H1 (cell line): ENCODE measurements at regions not wholly inside any gene's neighbourhood (a gene's known extent, or its start where the extent isn't known, plus 50 kb on each side); places are given as distances from the start of the nearest gene placed in this dataset.

Experiments
- CTCF ChIA-PET: fragments of 300-600 bp; sonication (Branson Sonifier 250); formaldehyde crosslinking; loops from one replicate; lab custom pipeline; 2021; ENCODE audit not compliant: partially characterized antibody; lab: Charles Lee
- POLR2A ChIA-PET: fragments of 300-600 bp; sonication (Branson Sonifier 250); formaldehyde crosslinking; loops from one replicate; lab custom pipeline; 2021; ENCODE audit warnings: inconsistent platforms; ENCODE audit not compliant: partially characterized antibody; lab: Charles Lee
- DNase-seq, 2 experiments: peaks; one replicate each; pipeline versions ENCODE4 v3.0.0 to v3.0.0-alpha.2; 2010 to 2022; ENCODE audit warnings: low spot score in 2 of 2, low read depth in 1 of 2, mixed read lengths in 1 of 2
- FAIRE-seq: peaks from 2 replicates; lab custom pipeline; 2011; peaks lifted over from hg19 to GRCh38; lab: Jason Lieb, UNC
- H2AFZ ChIP-seq: 2 replicates; pipeline ENCODE4 v1.8.1; 2012; ENCODE audit warnings: low read length, inconsistent platforms
- H2AK5ac ChIP-seq: 2 replicates; pipeline ENCODE4 v1.6.1; 2013; ENCODE audit warnings: low read depth, low read length
- H2BK120ac ChIP-seq: replicated peaks from 2 replicates; pipeline ENCODE3; 2013; ENCODE audit warnings: low read depth, low read length, inconsistent platforms
- H2BK12ac ChIP-seq: 2 replicates; pipeline ENCODE4 v1.6.1; 2013; ENCODE audit warnings: low read depth, low read length
- H2BK15ac ChIP-seq: 2 replicates; pipeline ENCODE4 v1.6.1; 2013; ENCODE audit warnings: low read length
- H2BK20ac ChIP-seq: 2 replicates; pipeline ENCODE4 v1.6.1; 2013; ENCODE audit warnings: low read length
- H2BK5ac ChIP-seq: 2 replicates; pipeline ENCODE4 v1.6.1; 2013; ENCODE audit warnings: low read depth, low read length
- H3K14ac ChIP-seq: 2 replicates; pipeline ENCODE4 v1.6.1; 2013; ENCODE audit warnings: inconsistent platforms; ENCODE audit not compliant: insufficient read length
- H3K18ac ChIP-seq: 2 replicates; pipeline ENCODE4 v1.6.1; 2013; ENCODE audit warnings: low read length; ENCODE audit errors: extremely low read depth
- H3K23ac ChIP-seq: 2 replicates; pipeline ENCODE4 v1.6.1; 2013; ENCODE audit warnings: inconsistent platforms; ENCODE audit not compliant: insufficient read length
- H3K23me2 ChIP-seq: 2 replicates; pipeline ENCODE4 v1.6.1; 2013; ENCODE audit warnings: low read depth, low read length
- H3K27ac ChIP-seq: 2 replicates; pipeline ENCODE4 v1.6.1; 2011; ENCODE audit warnings: low read depth, low read length, inconsistent platforms
- H3K27me3 ChIP-seq, 4 experiments: replicated peaks in 1 of 4; 1 replicate in 1 of 4; 2 replicates in 3 of 4; pipeline versions ENCODE4 v1.6.1 to v1.8.1; 2011 to 2013; ENCODE audit warnings: low read length in 3 of 4, mild to moderate bottlenecking in 3 of 4, inconsistent platforms in 2 of 4, mixed read lengths in 2 of 4, moderate library complexity in 1 of 4; ENCODE audit not compliant: control insufficient read depth in 3 of 4, insufficient read depth in 3 of 4; ENCODE audit errors: extremely low read depth in 1 of 4
- H3K36me3 ChIP-seq, 4 experiments: 2 replicates each; pipeline versions ENCODE4 v1.6.1 to v1.8.1; 2011 to 2013; ENCODE audit warnings: mild to moderate bottlenecking in 4 of 4, low read length in 3 of 4, moderate library complexity in 2 of 4, control low read depth in 1 of 4, inconsistent platforms in 1 of 4; ENCODE audit not compliant: insufficient read depth in 4 of 4, control insufficient read depth in 2 of 4
- H3K4ac ChIP-seq: replicated peaks from 2 replicates; pipeline ENCODE3; 2013; ENCODE audit warnings: low read length, low read depth, mixed read lengths, inconsistent platforms; ENCODE audit not compliant: insufficient read length
- H3K4me1 ChIP-seq, 4 experiments: replicated peaks in 1 of 4; 1 replicate in 1 of 4; 2 replicates in 3 of 4; pipeline versions ENCODE4 v1.6.1 to v1.8.1; 2011 to 2013; ENCODE audit warnings: low read length in 3 of 4, inconsistent platforms in 2 of 4, mixed read lengths in 1 of 4; ENCODE audit not compliant: insufficient read depth in 4 of 4, control insufficient read depth in 3 of 4
- H3K4me2 ChIP-seq, 2 experiments: 2 replicates each; pipeline versions ENCODE4 v1.6.1 to v1.8.1; 2011 to 2013; ENCODE audit warnings: low read depth in 2 of 2, low read length in 2 of 2, control low read depth in 1 of 2, inconsistent platforms in 1 of 2, mild to moderate bottlenecking in 1 of 2; ENCODE audit not compliant: insufficient read depth in 1 of 2
- H3K4me3 ChIP-seq, 4 experiments: fragments of 200-600, 300-600 bp in 1 of 4; sonication (generic), shearing (Covaris generic), sonication (Bioruptor Twin) in 1 of 4; 2 replicates each; pipeline versions ENCODE4 v1.5.1 to v1.8.1; 2011 to 2016; ENCODE audit warnings: low read length in 4 of 4, low read depth in 3 of 4, control low read depth in 2 of 4, inconsistent platforms in 2 of 4, mild to moderate bottlenecking in 2 of 4, mixed read lengths in 1 of 4, moderate library complexity in 1 of 4; ENCODE audit not compliant: insufficient read depth in 2 of 4; ENCODE audit errors: extremely low read depth in 1 of 4
- H3K56ac ChIP-seq: replicated peaks from 2 replicates; pipeline ENCODE3; 2013; ENCODE audit warnings: low read depth, mild to moderate bottlenecking, mixed read lengths, low read length, inconsistent platforms; ENCODE audit not compliant: insufficient read length
- H3K79me1 ChIP-seq: 2 replicates; pipeline ENCODE4 v1.6.1; 2013; ENCODE audit warnings: low read depth, low read length, control low read depth
- H3K79me2 ChIP-seq, 2 experiments: 2 replicates each; pipeline versions ENCODE4 v1.6.1 to v1.8.1; 2012 to 2013; ENCODE audit warnings: low read length in 2 of 2, mild to moderate bottlenecking in 2 of 2, inconsistent platforms in 1 of 2; ENCODE audit not compliant: insufficient read depth in 2 of 2, control insufficient read depth in 1 of 2
- H3K9ac ChIP-seq, 4 experiments: replicated peaks in 1 of 4; 1 replicate in 1 of 4; 2 replicates in 3 of 4; pipeline versions ENCODE4 v1.6.1 to v1.8.1; 2011 to 2013; ENCODE audit warnings: low read depth in 3 of 4, low read length in 3 of 4, control low read depth in 2 of 4, mild to moderate bottlenecking in 2 of 4, moderate library complexity in 2 of 4, inconsistent platforms in 1 of 4; ENCODE audit errors: extremely low read depth in 1 of 4
- H3K9me3 ChIP-seq, 2 experiments: 2 replicates each; pipeline versions ENCODE4 v1.6.1 to v1.8.1; 2012 to 2013; ENCODE audit warnings: mild to moderate bottlenecking in 2 of 2, moderate library complexity in 2 of 2, control low read depth in 1 of 2, inconsistent platforms in 1 of 2, low read depth in 1 of 2, low read length in 1 of 2, mixed read lengths in 1 of 2; ENCODE audit not compliant: insufficient read depth in 2 of 2
- H4K20me1 ChIP-seq, 2 experiments: replicated peaks in 1 of 2; 2 replicates each; pipeline versions ENCODE3 to v1.8.1; 2011 to 2013; ENCODE audit warnings: inconsistent platforms in 2 of 2, low read length in 2 of 2, mild to moderate bottlenecking in 1 of 2; ENCODE audit not compliant: insufficient read depth in 2 of 2, control insufficient read depth in 1 of 2
- H4K5ac ChIP-seq: 2 replicates; pipeline ENCODE4 v1.6.1; 2013; ENCODE audit warnings: low read length, low read depth, mixed read lengths, inconsistent platforms; ENCODE audit not compliant: insufficient read length
- H4K8ac ChIP-seq: 2 replicates; pipeline ENCODE4 v1.8.0; 2013; ENCODE audit warnings: mild to moderate bottlenecking, moderate library complexity, low read length, inconsistent platforms; ENCODE audit not compliant: insufficient read depth; ENCODE audit errors: extremely low read depth
- H4K91ac ChIP-seq: replicated peaks from 2 replicates; pipeline ENCODE3; 2013; ENCODE audit warnings: low read length, mixed read lengths, inconsistent platforms; ENCODE audit not compliant: insufficient read length
- ATF3 ChIP-seq: IDR thresholded peaks from 2 replicates; pipeline ENCODE4 v1.6.1; 2011; ENCODE audit warnings: low read depth, mild to moderate bottlenecking, low read length; ENCODE audit not compliant: insufficient read depth
- E2F6 ChIP-seq: IDR thresholded peaks from 2 replicates; pipeline ENCODE4 v1.6.1; 2012; ENCODE audit warnings: inconsistent platforms
- NANOG ChIP-seq: IDR thresholded peaks from 2 replicates; pipeline ENCODE4 v1.6.1; 2011; ENCODE audit warnings: low read length, low read depth, mild to moderate bottlenecking, inconsistent platforms; ENCODE audit not compliant: insufficient read depth, poor library complexity, severe bottlenecking
- POLR2A ChIP-seq, 2 experiments: IDR thresholded peaks; 1 replicate in 1 of 2; 2 replicates in 1 of 2; pipeline ENCODE4 v1.6.1; 2011; ENCODE audit warnings: low read depth in 2 of 2, low read length in 2 of 2, mild to moderate bottlenecking in 2 of 2; ENCODE audit errors: control extremely low read depth in 1 of 2
- RBBP5 ChIP-seq: IDR thresholded peaks from 2 replicates; pipeline ENCODE4 v1.7.1; 2012; ENCODE audit warnings: low read depth, mild to moderate bottlenecking, inconsistent platforms, low read length, moderate library complexity, borderline replicate concordance
- TBP ChIP-seq: IDR thresholded peaks from 2 replicates; pipeline ENCODE4 v1.6.1; 2011; ENCODE audit warnings: low read depth, low read length, improper control_type of control experiment
- WGBS, 2 experiments: shearing (Covaris generic) in 1 of 2; methylation state at CpG; one replicate each; pipeline versions ENCODE4 v1.1.6 to v1.1.7; 2013 to 2015; ENCODE audit warnings: low lambda C conversion rate in 2 of 2, mixed read lengths in 2 of 2, inconsistent platforms in 1 of 2, low coverage in 1 of 2, missing lambda C conversion rate in 1 of 2; ENCODE audit not compliant: insufficient replicate concordance in 2 of 2, insufficient coverage in 1 of 2, insufficient read length in 1 of 2; ENCODE audit errors: extremely low coverage in 1 of 2, missing lambda C conversion rate in 1 of 2; 5-methylcytosine and 5-hydroxymethylcytosine counted together

GRCh38 chr14:85316701-85317410 lies 213.1 kb upstream of the FLRT2 start:
- H3K56ac ChIP-seq, result no peak overlapping the region
- no peak overlapping the region for H3K18ac ChIP-seq
- no peak overlapping the region for H3K23ac ChIP-seq
- H2BK20ac ChIP-seq, result no peak overlapping the region
- H4K20me1 ChIP-seq, result no peaks in the 10 kb centered on the region
- H3K27ac ChIP-seq, result no peak overlapping the region
- H2AFZ ChIP-seq, result no peak overlapping the region
- no peak overlapping the region for H3K4me3 ChIP-seq
- no peak overlapping the region for H2BK12ac ChIP-seq
- no peaks in the 10 kb centered on the region for H3K79me2 ChIP-seq
- no peak overlapping the region for H2BK15ac ChIP-seq
- H3K14ac ChIP-seq, result no peak overlapping the region
- TF ChIP-seq NANOG (no peak), RBBP5 (no peak), POLR2A (IDR thresholded peaks at IDR 0.05; ENCODE audit: control extremely low read depth in 1 of 2, low read depth in 2 of 2, low read length in 2 of 2) (no peak), TBP (no peak), E2F6 (no peak), ATF3 (no peak)
- H3K27me3 ChIP-seq, result no peaks in the 10 kb centered on the region
- H4K8ac ChIP-seq, result no peak overlapping the region
- no peak overlapping the region for H2AK5ac ChIP-seq
- no peak overlapping the region for H2BK120ac ChIP-seq
- no peak overlapping the region for H3K4me2 ChIP-seq
- FAIRE-seq (no peak), DNase-seq (no peak)
- H3K9ac ChIP-seq, result no peak overlapping the region
- WGBS, 2 experiments, result 90% methylated on average over 2 of the region's 2 CpGs; no CpG with 5 or more reads in 1 of the 2 experiments
- no peaks in the 10 kb centered on the region; a peak in 1 of 4 replicates for H3K9me3 ChIP-seq
- H3K36me3 ChIP-seq, result no peaks in the 10 kb centered on the region
- ChIA-PET POLR2A (no interaction called here), CTCF (interaction anchor here (0.9 to 1.7 kb wide), 4 partner anchors 9 to 210 kb away, joined by 3 to 5 read pairs (median 4); no protein-coding TSS in a partner anchor)
- peaks cover 0 to 6% (median under 1%) of the 10 kb centered on the region in 4 experiments; a peak in 2 of 7 replicates for H3K4me1 ChIP-seq
- H3K23me2 ChIP-seq, result no peaks in the 10 kb centered on the region
- no peak overlapping the region for H4K91ac ChIP-seq
- no peak overlapping the region for H2BK5ac ChIP-seq
- H4K5ac ChIP-seq, result no peak overlapping the region
- H3K4ac ChIP-seq, result no peak overlapping the region
- H3K79me1 ChIP-seq, result no peaks in the 10 kb centered on the region
